ENCODE measurements at regions not wholly inside any gene's neighbourhood (a gene's known extent, or its start where the extent isn't known, plus 50 kb on each side); places are given as distances from the start of the nearest gene placed in this dataset.

DNA sequence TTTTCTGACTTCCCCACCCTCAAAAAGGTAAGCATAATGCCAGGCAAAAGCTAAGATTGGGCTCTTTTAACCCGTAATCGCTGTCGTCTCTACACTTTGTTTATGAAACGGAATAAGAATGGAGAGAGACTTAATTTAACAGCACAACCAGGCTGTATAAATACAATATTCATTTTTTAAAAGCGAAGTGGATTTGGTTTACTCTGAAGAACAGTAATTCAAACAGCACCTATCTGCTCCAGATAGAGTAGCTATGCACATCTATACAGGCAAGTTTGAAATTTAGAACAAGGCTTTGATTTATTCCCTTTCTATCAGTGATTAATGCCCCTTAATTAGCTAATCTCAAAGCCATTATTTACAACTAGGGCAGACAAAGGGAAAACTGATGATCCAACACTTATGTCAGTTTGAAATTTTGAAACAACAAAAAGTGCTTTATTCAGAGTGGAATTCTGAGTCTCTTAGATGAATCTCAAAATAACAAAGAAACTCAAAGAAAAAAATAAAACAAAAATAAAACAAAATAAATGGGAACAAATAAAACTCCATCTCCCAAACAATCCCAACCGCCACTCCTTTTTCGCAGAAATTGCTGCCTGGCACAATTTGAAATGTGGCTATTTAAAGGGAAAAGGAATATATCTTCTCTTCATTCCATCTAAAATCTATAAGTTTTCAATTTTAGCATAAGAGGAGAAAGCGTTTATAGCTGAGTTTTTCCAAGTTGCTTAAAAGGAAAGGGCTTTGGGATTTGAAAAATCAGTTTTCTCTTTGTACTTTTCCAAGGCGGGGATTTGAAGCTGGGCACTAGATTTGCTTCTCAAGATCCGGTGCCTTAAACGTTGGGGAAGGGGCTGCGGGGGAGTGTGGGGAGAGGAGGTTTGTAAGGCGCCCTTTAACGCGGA lies 298.6 kb downstream of the PARP8 start:
- DNase-seq (ENCODE audit: low read depth), result no peak

DNA sequence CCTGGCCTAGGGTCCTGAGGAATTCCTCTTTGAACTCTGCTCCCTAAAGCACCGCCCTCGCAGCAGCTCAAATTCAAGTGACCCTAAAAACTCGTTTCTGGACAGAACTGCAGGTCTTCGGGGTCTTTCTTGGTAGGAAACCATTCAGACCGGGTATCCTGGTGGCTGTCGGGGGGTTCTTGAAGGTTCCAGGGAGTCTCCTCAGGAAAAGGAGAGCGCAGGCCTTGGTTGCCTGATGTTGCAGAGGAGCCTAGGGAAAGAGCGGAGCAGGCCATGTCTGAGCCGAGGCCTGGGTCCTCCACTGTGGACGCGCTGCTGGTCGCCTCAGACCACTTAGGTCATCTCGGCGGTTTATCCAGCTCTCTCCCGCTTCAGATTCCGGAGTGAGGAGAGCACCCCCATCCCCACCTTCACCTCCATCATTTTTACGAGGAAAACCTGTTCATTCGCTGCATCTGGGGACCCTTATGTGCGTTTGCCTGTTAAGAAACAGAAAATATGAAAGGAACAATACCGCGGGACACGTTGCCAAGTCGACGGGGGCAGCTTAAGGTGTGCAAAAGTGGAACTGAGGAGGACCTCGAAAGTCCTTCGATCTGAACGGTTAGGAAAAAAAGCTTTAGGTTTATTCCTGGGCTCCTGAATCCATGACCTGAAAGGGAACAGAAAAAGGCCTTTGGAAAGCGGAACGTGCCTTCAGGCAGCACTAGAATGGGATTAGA lies 299.4 kb downstream of the PARP8 start:
- DNase-seq (ENCODE audit: low read depth), result no peak

DNA sequence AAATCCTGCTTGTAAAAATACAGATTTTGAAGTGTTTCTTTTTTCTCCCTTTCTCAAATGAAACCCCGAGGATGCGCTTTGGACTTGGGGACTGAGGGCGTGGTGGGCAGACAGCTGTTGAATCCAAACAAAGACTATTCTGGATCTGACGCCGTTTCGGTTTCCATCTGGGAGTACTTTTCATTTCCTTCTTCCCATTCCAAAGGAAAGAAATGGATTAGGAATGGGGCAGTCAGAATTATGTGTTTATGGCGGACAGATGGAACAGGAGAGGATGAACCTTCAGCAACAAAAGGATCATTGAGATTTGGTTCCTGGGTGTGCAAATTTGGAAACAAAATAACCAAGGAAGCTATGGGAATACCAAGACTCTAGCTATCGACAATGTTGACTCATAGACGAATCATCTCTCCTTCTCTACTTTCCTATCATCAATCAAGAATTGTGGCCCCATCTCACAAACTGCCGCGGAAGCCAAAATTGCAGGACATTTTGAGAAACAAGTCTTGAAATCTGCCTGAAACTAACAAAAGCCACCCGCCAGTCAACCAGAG lies 300.6 kb downstream of the PARP8 start:
- DNase-seq (ENCODE audit: low read depth), result no peak

DNA sequence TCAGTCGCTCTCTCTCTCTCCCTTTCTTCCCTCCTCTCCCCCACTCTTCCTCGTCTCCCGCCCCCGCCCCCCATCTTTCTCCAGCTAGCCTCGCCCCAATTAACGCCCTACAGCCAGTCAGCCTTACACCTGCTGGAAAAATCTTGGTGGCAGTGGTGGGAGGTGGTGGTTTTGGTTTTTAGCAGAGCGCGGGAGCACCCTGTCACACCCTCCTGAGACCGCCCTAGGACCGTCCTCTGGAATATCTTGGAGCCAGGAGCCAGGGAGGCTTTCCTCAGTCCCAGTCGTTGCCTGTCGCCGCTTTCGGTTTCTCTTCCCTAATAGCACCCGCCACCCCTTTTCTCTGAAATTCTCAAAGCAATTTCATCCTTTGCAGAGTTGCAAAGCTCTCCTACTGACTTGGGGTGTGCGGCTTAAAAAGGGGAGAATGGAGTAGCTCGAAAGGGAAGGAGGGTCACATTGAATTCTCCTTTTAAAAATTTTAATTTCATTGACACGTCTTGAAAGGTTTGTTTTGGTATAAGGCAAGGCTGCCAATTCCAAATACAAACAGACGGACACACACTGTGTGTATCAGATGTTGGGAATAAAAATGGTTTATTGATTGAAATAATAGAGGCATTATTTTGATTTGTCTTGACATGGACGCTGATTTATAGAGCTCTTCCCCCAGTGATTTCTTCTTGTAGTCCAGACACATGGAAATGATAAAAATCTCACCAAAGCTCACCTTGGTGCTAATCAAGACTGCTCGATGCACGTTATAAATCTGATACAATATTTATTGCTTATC lies 301.3 kb downstream of the PARP8 start:
- no peak for DNase-seq (ENCODE audit: low read depth)

DNA sequence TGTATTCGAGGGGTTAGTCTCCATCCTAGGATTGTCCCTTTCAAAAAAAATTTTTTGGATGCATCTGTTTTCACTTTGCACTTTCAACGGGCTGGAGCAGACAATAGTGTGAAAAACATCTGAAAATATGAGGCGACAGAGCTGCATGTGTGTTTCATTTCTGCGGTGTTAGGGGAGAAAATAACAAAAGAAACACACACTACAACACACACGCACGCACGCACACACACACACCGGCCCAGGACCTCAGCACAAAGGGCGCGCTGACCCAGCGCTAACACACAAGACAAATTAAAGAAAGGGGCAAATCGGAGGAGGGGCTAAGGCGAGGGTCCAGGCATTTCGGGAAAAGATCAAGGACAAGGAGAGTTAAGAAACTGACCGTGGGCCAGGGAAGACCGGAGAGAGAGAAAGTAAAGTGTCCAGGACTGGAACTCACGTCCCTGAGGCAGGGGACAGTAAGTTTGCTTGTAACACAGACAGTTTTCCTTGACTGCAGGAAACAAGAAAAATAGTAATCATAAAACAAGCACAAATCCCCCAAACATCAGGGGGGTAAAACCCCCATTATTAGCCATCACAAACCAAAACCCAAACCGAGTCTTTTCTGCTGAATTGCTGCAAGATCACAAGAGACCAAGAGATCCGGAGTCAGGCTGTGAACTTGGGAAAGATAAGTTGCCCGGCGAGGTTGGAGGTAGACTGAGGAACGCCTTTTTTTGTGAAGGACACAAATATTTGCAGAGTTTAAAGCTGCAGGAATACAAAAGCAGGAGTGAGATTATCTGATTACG lies 302.1 kb downstream of the PARP8 start:
- DNase-seq (ENCODE audit: low read depth), result no peak

DNA sequence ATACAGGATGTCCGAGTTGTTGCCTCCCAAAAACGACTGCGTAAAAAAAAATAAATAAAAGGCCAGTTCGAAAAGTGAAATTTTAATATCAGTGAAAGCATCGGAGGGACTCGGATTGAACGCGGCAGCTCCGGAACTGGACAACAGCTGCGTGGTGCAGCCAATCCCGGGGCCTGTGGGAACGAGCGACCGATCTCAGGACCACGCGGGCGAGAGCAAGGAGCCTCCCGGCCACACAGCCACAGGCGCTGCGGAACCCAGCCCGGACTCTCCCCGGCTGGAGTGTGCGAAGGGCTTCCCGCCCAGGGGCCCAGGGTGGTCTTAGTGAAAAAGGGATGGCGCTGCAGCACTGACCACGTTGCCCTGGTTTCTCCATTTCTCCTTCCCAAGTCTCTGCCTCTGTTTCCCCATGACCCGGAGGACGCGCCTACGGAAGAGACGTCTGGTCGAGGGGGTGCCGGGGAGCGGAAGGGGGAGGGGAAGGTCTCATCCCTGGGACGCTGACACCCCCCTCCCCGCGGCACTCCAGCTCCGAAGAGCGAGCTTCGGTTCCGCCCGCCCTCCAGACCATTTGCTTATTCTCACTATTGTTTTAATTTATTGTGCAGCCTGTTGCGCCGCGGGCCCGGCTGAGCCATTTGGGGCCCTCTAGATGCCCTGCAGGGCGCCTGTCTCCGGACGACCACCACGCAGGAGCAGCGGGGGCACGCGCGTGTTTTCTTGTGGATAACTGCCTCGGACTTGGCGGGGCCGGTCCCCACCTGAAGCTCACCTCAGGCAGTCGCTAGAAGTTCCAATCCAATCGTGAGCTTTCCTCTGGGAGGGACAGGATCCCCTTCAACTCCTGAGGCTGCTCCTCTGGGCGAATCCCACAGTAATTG lies 303.0 kb downstream of the PARP8 start:
- no peak for DNase-seq (ENCODE audit: low read depth)

DNA sequence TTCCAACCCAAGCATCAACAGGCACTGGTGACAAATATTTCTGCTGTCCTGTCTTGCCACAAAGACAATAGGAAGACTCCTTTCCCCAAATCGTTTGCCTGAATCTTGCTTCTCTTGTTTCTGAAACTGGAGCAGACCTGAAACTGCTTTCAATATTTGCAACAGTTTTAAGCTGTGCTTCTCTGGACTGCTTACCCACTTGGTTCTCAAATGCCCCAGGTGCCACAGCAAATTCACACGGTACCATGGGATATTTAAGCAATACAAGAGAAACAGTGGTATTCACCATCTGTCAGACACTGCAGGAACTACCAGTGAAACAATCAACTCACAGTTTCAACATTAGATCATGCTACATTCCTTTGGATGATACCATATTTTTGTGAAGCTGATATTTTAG lies 309.4 kb downstream of the PARP8 start:
- DNase-seq (ENCODE audit: low read depth), result no peak

DNA sequence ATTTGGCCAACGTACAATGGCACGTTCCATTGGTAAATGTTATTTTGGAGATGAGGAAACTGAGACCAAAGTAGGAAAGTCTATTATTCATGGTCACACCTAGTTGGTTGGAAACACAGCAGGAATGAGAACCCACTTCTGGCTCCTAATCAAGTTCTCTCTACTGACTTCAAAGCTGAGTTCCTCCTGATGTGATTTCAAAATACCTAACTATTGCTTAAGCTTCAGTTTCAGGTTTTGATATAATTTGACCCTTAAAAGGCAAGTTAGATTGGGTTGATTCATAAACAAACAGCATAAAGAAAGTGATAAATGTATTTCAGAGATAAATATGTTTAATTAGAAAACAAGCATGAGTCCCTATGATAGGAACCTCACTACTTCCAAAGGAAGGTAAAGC lies 312.5 kb downstream of the PARP8 start:
- no peak for DNase-seq (ENCODE audit: low read depth)

DNA sequence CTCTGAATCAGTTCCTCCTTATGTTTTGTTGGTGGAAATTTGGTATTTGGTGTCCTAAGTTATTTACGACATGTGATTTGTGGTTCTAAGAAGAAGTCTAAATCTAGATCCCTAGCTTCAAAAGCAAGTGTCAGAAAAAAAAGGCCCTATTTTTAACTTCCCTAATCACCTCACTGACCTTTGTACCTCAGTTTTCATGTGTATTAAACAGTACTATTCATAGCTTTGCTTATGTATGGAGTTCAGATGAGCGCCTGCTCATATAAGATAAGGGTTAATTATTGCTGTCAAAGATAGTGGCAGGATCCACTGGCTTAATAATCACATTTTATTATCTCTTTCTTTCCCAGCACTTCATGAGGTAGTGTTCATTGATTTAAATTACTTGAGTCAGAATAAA lies 318.2 kb downstream of the PARP8 start:
- DNase-seq (ENCODE audit: low read depth), result no peak

DNA sequence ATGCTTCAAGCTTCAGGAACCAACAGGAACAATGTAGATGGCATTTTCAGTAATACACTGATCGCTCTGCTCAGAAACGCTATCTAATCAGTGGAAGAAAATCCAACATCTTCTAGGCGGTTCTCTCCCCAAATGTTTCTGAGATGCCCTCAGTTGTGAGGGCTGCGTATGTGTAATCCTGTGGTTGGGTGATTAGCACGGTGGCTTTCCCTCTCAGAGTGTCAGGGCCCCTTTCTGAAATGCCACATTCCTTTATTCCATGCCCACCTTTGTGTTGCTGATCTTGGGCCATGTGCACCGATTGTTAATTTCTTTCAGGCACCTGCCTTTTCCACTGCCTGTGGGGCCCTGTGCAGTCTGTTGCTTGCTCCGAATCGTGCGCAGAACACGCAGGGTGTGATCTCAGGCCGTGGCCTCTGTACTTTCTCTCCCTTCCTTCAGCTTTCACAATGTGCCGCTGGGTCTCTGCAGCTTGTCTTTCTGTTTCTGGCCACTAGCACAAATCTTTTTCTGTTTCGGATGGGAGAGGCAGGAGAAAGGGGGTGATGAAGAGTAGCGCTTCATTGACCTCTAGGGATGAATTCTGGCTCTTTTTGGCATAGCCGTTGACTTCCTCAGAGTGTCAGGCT lies 324.0 kb downstream of the PARP8 start:
- DNase-seq (ENCODE audit: low read depth), result no peak

DNA sequence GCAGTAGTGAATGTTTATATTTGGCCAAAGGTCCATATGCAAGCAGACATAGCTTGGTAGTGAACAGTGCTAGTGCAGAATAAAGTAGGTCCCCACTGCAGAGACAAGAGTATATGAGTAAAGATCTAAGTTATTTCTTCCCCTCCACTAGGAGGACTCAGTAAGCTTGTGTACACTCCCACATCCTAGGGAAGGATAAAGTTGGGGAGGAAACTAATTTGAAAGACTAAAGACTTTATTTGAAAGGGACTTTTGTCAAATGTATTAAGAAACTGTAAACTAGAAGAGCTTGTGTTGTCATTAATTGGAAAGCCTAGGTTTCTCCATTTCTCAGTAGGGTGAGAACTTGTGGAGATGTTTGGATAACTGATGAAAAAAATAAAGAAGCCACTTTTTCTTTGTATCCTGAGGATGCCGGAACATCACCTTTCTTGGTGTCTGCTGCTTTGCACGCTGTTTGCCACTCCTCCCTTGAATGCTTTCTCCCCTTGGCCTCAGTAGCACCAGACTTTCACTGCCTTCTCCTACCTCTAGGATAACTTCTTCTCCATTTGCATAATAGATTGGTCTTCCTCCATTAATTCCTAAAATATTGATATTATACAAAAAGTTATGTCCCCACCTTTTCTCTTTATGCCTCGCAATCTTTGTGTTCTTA lies 329.0 kb downstream of the PARP8 start:
- no peak for DNase-seq (ENCODE audit: low read depth)

DNA sequence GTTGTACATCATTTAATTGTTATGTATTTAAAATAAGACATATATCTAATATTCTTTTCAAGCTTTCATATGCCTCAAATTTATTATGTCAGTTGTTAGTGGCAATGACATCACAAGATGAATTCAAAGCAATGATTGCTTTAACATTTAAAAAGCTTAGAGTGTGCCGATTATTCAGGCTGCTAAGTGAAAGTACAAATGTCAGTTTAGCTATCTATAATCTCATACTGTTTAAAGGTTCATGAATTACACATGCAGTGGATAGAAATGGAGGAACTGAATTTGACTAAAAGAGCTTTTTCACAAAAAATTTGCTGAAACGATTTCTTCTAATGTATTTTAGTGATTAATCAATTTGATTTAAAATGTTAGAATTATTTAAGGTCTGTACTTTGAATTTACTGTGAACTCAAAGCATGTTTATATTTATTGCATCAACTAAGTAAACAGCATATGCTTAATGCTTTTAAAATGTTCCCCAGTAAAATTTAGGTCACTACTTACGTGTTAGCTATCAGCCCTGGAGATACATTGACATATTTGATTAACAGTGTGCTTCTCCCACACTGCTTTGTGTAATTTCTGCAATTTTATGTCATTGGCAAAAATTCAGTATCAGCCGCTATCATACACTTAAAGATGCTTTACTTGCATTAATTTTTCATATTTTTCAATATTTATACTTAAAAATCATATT lies 334.9 kb downstream of the PARP8 start:
- DNase-seq (ENCODE audit: low read depth), result no peak

DNA sequence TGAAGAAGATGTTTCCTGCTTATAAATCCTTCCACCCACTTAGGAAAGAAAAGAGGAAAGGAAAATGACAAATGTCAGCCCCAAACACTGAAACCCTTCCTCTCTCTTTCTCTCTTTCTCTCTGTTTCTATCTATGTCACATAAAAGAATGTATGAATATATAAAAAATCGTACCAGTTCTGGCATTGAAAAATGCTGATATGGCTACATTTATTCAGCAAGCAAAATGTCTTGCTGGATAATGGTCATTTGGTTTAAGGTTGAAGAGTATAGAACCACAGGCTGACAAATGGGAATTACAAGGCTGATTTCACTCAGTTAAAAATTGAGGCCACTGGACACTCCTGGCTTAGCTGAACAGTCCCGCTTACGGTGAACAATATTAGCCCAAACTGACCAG lies 335.9 kb downstream of the PARP8 start:
- no peak for DNase-seq (ENCODE audit: low read depth)

DNA sequence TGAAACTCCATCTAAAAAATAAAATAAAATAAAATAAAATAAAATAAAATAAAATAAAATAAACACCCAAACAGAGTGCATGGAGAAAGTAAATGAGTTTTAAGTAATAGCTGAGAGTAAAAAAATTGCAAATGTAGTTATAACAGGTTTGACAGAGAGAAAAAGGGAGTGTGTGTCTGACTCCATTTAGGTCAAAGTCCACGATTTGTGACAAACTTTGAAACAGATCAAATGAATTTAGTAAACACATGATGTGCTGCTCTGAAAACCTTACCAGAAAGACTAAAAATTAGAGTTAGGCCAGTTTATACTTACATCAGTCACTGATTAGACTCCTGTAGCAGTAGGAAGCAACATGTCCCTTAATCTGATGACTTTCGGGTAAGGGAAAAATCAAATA lies 346.6 kb downstream of the PARP8 start:
- no peak for DNase-seq (ENCODE audit: low read depth)

DNA sequence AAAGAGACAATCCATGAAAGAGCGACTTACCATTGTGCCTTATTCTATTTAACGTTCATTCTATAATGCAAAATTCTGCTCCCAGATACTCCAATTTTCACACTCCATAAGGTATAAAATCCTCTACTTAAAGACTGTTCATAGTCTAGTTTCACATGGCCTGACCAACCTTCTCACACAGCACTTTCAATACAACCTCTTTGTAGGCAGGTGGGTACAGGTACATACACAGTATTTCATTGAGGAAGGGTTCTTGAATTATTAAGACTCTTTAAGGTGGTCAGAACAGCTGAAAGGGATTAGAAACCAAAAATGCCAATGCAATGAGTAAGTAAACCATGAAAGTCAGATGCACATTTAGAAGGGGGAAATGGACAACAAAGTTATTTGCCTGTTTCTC lies 352.0 kb downstream of the PARP8 start:
- DNase-seq (ENCODE audit: low read depth), result no peak

DNA sequence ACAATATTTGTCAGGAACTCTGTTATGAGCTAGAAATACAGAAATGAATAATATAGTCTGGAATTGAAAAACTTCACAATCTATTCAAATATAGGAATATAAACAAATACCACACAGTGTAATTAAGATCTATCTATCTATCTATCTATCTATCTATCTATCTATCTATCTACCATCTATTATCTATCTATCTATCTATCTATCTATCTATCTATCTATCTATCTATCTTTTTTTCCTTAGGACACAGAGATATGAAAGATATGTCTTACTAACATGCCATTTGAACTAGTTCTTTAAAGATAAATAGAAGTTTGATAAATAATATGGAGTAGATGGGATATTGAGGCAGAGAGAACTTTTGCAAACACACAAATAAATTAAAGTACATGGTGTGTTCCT lies 357.8 kb downstream of the PARP8 start:
- no peak for DNase-seq (ENCODE audit: low read depth)

DNA sequence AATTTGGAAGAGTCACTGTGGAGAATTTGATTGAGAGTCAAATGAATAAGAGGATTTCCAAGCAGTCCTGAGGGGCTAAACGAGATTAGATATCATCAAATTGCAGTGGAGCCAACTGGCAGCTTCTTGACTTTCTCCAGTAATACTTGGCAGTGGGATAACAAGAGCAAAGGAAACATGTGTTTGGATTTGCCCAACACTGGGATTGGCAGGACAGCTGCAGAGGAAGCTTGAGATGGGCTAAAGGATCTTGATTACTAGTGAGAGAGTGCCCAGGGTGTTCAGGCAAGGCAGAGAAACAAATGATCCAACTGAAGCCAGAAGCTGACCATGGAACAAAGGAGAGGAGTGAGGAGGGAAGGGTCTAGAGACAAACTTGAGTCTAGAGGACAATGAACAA lies 356.0 kb upstream of the ISL1 start:
- DNase-seq (ENCODE audit: low read depth), result no peak

DNA sequence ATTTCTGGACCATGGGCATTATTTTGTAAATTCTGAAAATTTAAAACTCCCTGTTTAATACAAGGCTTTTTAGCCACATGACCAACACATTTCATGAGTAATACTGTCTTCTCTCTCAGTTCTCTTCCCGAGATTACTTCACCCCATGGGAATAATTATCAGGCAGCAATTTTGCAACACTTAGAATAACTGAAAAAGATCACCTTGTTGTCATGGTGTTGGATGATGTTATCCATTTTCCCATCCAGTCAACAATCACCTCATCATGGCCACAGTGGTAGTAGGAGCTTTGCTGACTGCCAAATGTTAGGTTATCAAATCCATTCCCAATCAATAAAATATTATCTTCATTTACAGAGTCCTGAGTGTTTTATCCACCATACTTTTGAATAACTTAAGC lies 354.9 kb upstream of the ISL1 start:
- DNase-seq (ENCODE audit: low read depth), result no peak

DNA sequence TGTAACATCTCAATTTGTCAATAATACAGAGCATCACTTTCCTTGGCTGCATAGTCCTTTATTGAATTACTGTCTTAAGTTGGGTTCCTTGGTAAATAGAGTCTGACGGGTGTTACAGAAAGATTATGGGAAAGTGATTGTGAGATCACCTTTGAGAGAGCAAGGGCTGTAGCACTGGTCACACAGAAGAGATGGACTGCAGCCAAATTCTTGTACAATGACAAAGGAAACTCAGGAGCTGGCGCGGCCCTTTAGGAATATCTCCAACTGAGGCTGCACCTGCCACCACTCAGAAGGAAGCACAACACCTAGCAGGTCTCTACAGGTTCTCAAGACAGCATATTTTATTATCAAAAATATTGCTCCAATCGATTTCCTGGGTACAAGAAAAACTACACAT lies 350.0 kb upstream of the ISL1 start:
- no peak for DNase-seq (ENCODE audit: low read depth)

All from activated T-helper 1 cell treated with Interleukin-2 at 50 U/mL for 16 hours (primary cell).